ENCODE measurements at regions not wholly inside any gene's neighbourhood (a gene's known extent, or its start where the extent isn't known, plus 50 kb on each side); places are given as distances from the start of the nearest gene placed in this dataset.

GRCh38 chr2:57504787-57505186, 541.8 kb upstream of the VRK2 start:
- no peaks in the 10 kb centered on the region for H3K9me3 ChIP-seq (ENCODE audit: control insufficient read depth, low read length)
- no peaks in the 10 kb centered on the region for H3K27me3 ChIP-seq (replicated peaks; ENCODE audit: control insufficient read depth, insufficient read depth, low read length)
- no peak overlapping the region for H3K9ac ChIP-seq (ENCODE audit: low read length)
- H3K36me3 ChIP-seq (ENCODE audit: control insufficient read depth, insufficient read depth, low read length, severe bottlenecking), result no peaks in the 10 kb centered on the region
- H3K4me1 ChIP-seq (ENCODE audit: control insufficient read depth, insufficient read depth, low read length), result no peaks in the 10 kb centered on the region
- no peak overlapping the region for H3K4me3 ChIP-seq (ENCODE audit: low read length)
- no peak for DNase-seq (ENCODE audit: low read depth)

- H3K9ac ChIP-seq (ENCODE audit: low read length), result no peak overlapping the region
Observed at GRCh38 chr2:57509189-57509588, 537.4 kb upstream of the VRK2 start.

GRCh38 chr2:57510704-57511103, 535.9 kb upstream of the VRK2 start:
- no peaks in the 10 kb centered on the region for H3K36me3 ChIP-seq (ENCODE audit: control insufficient read depth, insufficient read depth, low read length, severe bottlenecking)
- H3K4me3 ChIP-seq (ENCODE audit: low read length), result no peak overlapping the region
- H3K4me1 ChIP-seq (ENCODE audit: control insufficient read depth, insufficient read depth, low read length), result no peaks in the 10 kb centered on the region
- DNase-seq (ENCODE audit: low read depth), result no peak
- H3K27me3 ChIP-seq (replicated peaks; ENCODE audit: control insufficient read depth, insufficient read depth, low read length), result no peaks in the 10 kb centered on the region
- no peak overlapping the region for H3K9ac ChIP-seq (ENCODE audit: low read length)
- no peaks in the 10 kb centered on the region for H3K9me3 ChIP-seq (ENCODE audit: control insufficient read depth, low read length)

More at GRCh38 chr2:57509189-57509588, 537.4 kb upstream of the VRK2 start:
- H3K4me3 ChIP-seq (ENCODE audit: low read length), result no peak overlapping the region
- no peaks in the 10 kb centered on the region for H3K27me3 ChIP-seq (replicated peaks; ENCODE audit: control insufficient read depth, insufficient read depth, low read length)
- no peaks in the 10 kb centered on the region for H3K36me3 ChIP-seq (ENCODE audit: control insufficient read depth, insufficient read depth, low read length, severe bottlenecking)
- no peaks in the 10 kb centered on the region for H3K9me3 ChIP-seq (ENCODE audit: control insufficient read depth, low read length)
- H3K4me1 ChIP-seq (ENCODE audit: control insufficient read depth, insufficient read depth, low read length), result no peaks in the 10 kb centered on the region
- DNase-seq (ENCODE audit: low read depth), result no peak

GRCh38 chr2:57515366-57515765, 531.2 kb upstream of the VRK2 start:
- Histone ChIP-seq H3K4me1 (ENCODE audit: control insufficient read depth, insufficient read depth, low read length) (no peaks in the 10 kb centered on the region), H3K4me3 (ENCODE audit: low read length) (no peak overlapping the region), H3K9ac (ENCODE audit: low read length) (no peak overlapping the region), H3K36me3 (ENCODE audit: control insufficient read depth, insufficient read depth, low read length, severe bottlenecking) (no peaks in the 10 kb centered on the region), H3K9me3 (ENCODE audit: control insufficient read depth, low read length) (no peaks in the 10 kb centered on the region), H3K27me3 (replicated peaks; ENCODE audit: control insufficient read depth, insufficient read depth, low read length) (no peaks in the 10 kb centered on the region)
- DNase-seq (ENCODE audit: low read depth), result no peak

- DNase-seq (ENCODE audit: low read depth), result peak; percentile 79
- H3K36me3 ChIP-seq (ENCODE audit: control insufficient read depth, insufficient read depth, low read length, severe bottlenecking), result no peaks in the 10 kb centered on the region
- no peak overlapping the region for H3K9ac ChIP-seq (ENCODE audit: low read length)
- H3K27me3 ChIP-seq (replicated peaks; ENCODE audit: control insufficient read depth, insufficient read depth, low read length), result no peaks in the 10 kb centered on the region
- H3K4me3 ChIP-seq (ENCODE audit: low read length), result no peak overlapping the region
- H3K4me1 ChIP-seq (ENCODE audit: control insufficient read depth, insufficient read depth, low read length), result no peaks in the 10 kb centered on the region
- H3K9me3 ChIP-seq (ENCODE audit: control insufficient read depth, low read length), result peaks cover 1% of the 10 kb centered on the region
Observed at GRCh38 chr2:57516698-57517340, 529.8 kb upstream of the VRK2 start.

- Histone ChIP-seq H3K4me1 (ENCODE audit: control insufficient read depth, insufficient read depth, low read length) (peaks cover 10% of the 10 kb centered on the region), H3K9ac (ENCODE audit: low read length) (peak overlapping the region; percentile 34)
- DNase-seq (ENCODE audit: low read depth), result peak; percentile 3
Observed at GRCh38 chr2:57523304-57523703, 523.3 kb upstream of the VRK2 start.

GRCh38 chr2:57527685-57528084, 518.9 kb upstream of the VRK2 start:
- Histone ChIP-seq H3K4me1 (ENCODE audit: control insufficient read depth, insufficient read depth, low read length) (peaks cover 7% of the 10 kb centered on the region), H3K4me3 (ENCODE audit: low read length) (no peak overlapping the region), H3K9me3 (ENCODE audit: control insufficient read depth, low read length) (peaks cover 6% of the 10 kb centered on the region)

More at GRCh38 chr2:57523304-57523703, 523.3 kb upstream of the VRK2 start:
- Histone ChIP-seq H3K9me3 (ENCODE audit: control insufficient read depth, low read length) (peaks cover 14% of the 10 kb centered on the region), H3K27me3 (replicated peaks; ENCODE audit: control insufficient read depth, insufficient read depth, low read length) (no peaks in the 10 kb centered on the region), H3K4me3 (ENCODE audit: low read length) (no peak overlapping the region), H3K36me3 (ENCODE audit: control insufficient read depth, insufficient read depth, low read length, severe bottlenecking) (no peaks in the 10 kb centered on the region)

GRCh38 chr2:57528499-57528898, 518.1 kb upstream of the VRK2 start:
- Histone ChIP-seq H3K4me1 (ENCODE audit: control insufficient read depth, insufficient read depth, low read length) (peaks cover 4% of the 10 kb centered on the region), H3K9me3 (ENCODE audit: control insufficient read depth, low read length) (peaks cover 6% of the 10 kb centered on the region), H3K9ac (ENCODE audit: low read length) (no peak overlapping the region), H3K36me3 (ENCODE audit: control insufficient read depth, insufficient read depth, low read length, severe bottlenecking) (no peaks in the 10 kb centered on the region), H3K4me3 (ENCODE audit: low read length) (no peak overlapping the region), H3K27me3 (replicated peaks; ENCODE audit: control insufficient read depth, insufficient read depth, low read length) (no peaks in the 10 kb centered on the region)
- no peak for DNase-seq (ENCODE audit: low read depth)

More at GRCh38 chr2:57527685-57528084, 518.9 kb upstream of the VRK2 start:
- Histone ChIP-seq H3K36me3 (ENCODE audit: control insufficient read depth, insufficient read depth, low read length, severe bottlenecking) (no peaks in the 10 kb centered on the region), H3K27me3 (replicated peaks; ENCODE audit: control insufficient read depth, insufficient read depth, low read length) (no peaks in the 10 kb centered on the region), H3K9ac (ENCODE audit: low read length) (no peak overlapping the region)
- DNase-seq (ENCODE audit: low read depth), result no peak

GRCh38 chr2:57534358-57534757, 512.2 kb upstream of the VRK2 start:
- no peak for DNase-seq (ENCODE audit: low read depth)
- no peaks in the 10 kb centered on the region for H3K27me3 ChIP-seq (replicated peaks; ENCODE audit: control insufficient read depth, insufficient read depth, low read length)

GRCh38 chr2:57536535-57537231, 509.9 kb upstream of the VRK2 start:
- H3K9me3 ChIP-seq (ENCODE audit: control insufficient read depth, low read length), result no peaks in the 10 kb centered on the region
- no peak overlapping the region for H3K4me3 ChIP-seq (ENCODE audit: low read length)
- no peak for DNase-seq (ENCODE audit: low read depth)
- no peaks in the 10 kb centered on the region for H3K4me1 ChIP-seq (ENCODE audit: control insufficient read depth, insufficient read depth, low read length)
- H3K27me3 ChIP-seq (replicated peaks; ENCODE audit: control insufficient read depth, insufficient read depth, low read length), result no peaks in the 10 kb centered on the region
- H3K9ac ChIP-seq (ENCODE audit: low read length), result no peak overlapping the region
- H3K36me3 ChIP-seq (ENCODE audit: control insufficient read depth, insufficient read depth, low read length, severe bottlenecking), result no peaks in the 10 kb centered on the region

More at GRCh38 chr2:57534358-57534757, 512.2 kb upstream of the VRK2 start:
- Histone ChIP-seq H3K9me3 (ENCODE audit: control insufficient read depth, low read length) (no peaks in the 10 kb centered on the region), H3K4me3 (ENCODE audit: low read length) (no peak overlapping the region), H3K36me3 (ENCODE audit: control insufficient read depth, insufficient read depth, low read length, severe bottlenecking) (no peaks in the 10 kb centered on the region), H3K4me1 (ENCODE audit: control insufficient read depth, insufficient read depth, low read length) (no peaks in the 10 kb centered on the region), H3K9ac (ENCODE audit: low read length) (no peak overlapping the region)

- Histone ChIP-seq H3K27me3 (replicated peaks; ENCODE audit: control insufficient read depth, insufficient read depth, low read length) (no peaks in the 10 kb centered on the region), H3K4me3 (ENCODE audit: low read length) (no peak overlapping the region), H3K9me3 (ENCODE audit: control insufficient read depth, low read length) (no peaks in the 10 kb centered on the region), H3K36me3 (ENCODE audit: control insufficient read depth, insufficient read depth, low read length, severe bottlenecking) (no peaks in the 10 kb centered on the region), H3K9ac (ENCODE audit: low read length) (no peak overlapping the region), H3K4me1 (ENCODE audit: control insufficient read depth, insufficient read depth, low read length) (no peaks in the 10 kb centered on the region)
- DNase-seq (ENCODE audit: low read depth), result no peak
Observed at GRCh38 chr2:57539761-57540160, 506.8 kb upstream of the VRK2 start.
